Gastroesophageal sphincter (tissue), 2 donors: ENCODE measurements at regions not wholly inside any gene's neighbourhood (a gene's known extent, or its start where the extent isn't known, plus 50 kb on each side); places are given as distances from the start of the nearest gene placed in this dataset.

Experiments used
- EP300 ChIP-seq: sonication (generic); formaldehyde crosslinking; IDR thresholded peaks from one replicate; pipeline ENCODE4 v1.6.1; 2017; ENCODE audit warnings: antibody characterized with exemption, mild to moderate bottlenecking
- POLR2A ChIP-seq, 2 donors: fragments of 450-650 bp; IDR thresholded peaks; one replicate each; pipeline ENCODE4 v1.6.1; 2017; ENCODE audit warnings: antibody characterized with exemption in 2 of 2, mild to moderate bottlenecking in 2 of 2, moderate library complexity in 1 of 2

- TF ChIP-seq POLR2A (IDR thresholded peaks at IDR 0.05) (no peak), EP300 (no peak)
These were observed 58.3 kb upstream of the AMPD3 start for GRCh38 chr11:10396771-10397170.
